ENCODE measurements at regions not wholly inside any gene's neighbourhood (a gene's known extent, or its start where the extent isn't known, plus 50 kb on each side); places are given as distances from the start of the nearest gene placed in this dataset.
A peak's percentile ranks its signal among the peaks of the same experiment; 100 is the strongest.

GRCh38 chr5:128015478-128015877, 68.1 kb upstream of the SLC12A2 start:
- no peaks in the 10 kb centered on the region for H3K27me3 ChIP-seq (replicated peaks)
- H3K27ac ChIP-seq: no peak overlapping the region
- TF ChIP-seq CTCF (IDR thresholded peaks at IDR 0.05; ENCODE audit: low read depth, low read length, missing control alignments): no peak
- H3K4me3 ChIP-seq (ENCODE audit: low read depth, low read length): no peak overlapping the region
- DNase-seq: no peak
- in situ Hi-C loops (cut with HindIII; ENCODE audit: low pct_ligation_motif_present, low sequenced_read_pairs): no loop called here
- H3K36me3 ChIP-seq (replicated peaks): no peaks in the 10 kb centered on the region

- in situ Hi-C loops (cut with HindIII; ENCODE audit: low pct_ligation_motif_present, low sequenced_read_pairs): no loop called here
- no peak overlapping the region for H3K27ac ChIP-seq
- H3K4me3 ChIP-seq (ENCODE audit: low read depth, low read length): no peak overlapping the region
- no peaks in the 10 kb centered on the region for H3K36me3 ChIP-seq (replicated peaks)
- peak; percentile 12 for DNase-seq
- no peaks in the 10 kb centered on the region for H3K27me3 ChIP-seq (replicated peaks)
- no peak for TF ChIP-seq CTCF (IDR thresholded peaks at IDR 0.05; ENCODE audit: low read depth, low read length, missing control alignments)
These were observed 67.6 kb upstream of the SLC12A2 start for GRCh38 chr5:128015978-128016377.

GRCh38 chr5:128019391-128019790, 64.2 kb upstream of the SLC12A2 start:
- TF ChIP-seq CTCF (IDR thresholded peaks at IDR 0.05; ENCODE audit: low read depth, low read length, missing control alignments): no peak

GRCh38 chr5:128020012-128020411, 63.6 kb upstream of the SLC12A2 start:
- no peak overlapping the region for H3K4me3 ChIP-seq (ENCODE audit: low read depth, low read length)
- TF ChIP-seq CTCF (IDR thresholded peaks at IDR 0.05; ENCODE audit: low read depth, low read length, missing control alignments): no peak
- no peaks in the 10 kb centered on the region for H3K27me3 ChIP-seq (replicated peaks)
- H3K36me3 ChIP-seq (replicated peaks): no peaks in the 10 kb centered on the region
- no peak overlapping the region for H3K27ac ChIP-seq
- DNase-seq: no peak
- in situ Hi-C loops (cut with HindIII; ENCODE audit: low pct_ligation_motif_present, low sequenced_read_pairs): no loop called here

More at GRCh38 chr5:128019391-128019790, 64.2 kb upstream of the SLC12A2 start:
- DNase-seq: no peak
- Histone ChIP-seq H3K27me3 (replicated peaks) (no peaks in the 10 kb centered on the region), H3K4me3 (ENCODE audit: low read depth, low read length) (no peak overlapping the region), H3K27ac (no peak overlapping the region), H3K36me3 (replicated peaks) (no peaks in the 10 kb centered on the region)
- in situ Hi-C loops (cut with HindIII; ENCODE audit: low pct_ligation_motif_present, low sequenced_read_pairs): no loop called here

GRCh38 chr5:128021411-128021810, 62.2 kb upstream of the SLC12A2 start:
- no peak for DNase-seq
- H3K36me3 ChIP-seq (replicated peaks): no peaks in the 10 kb centered on the region
- H3K27me3 ChIP-seq (replicated peaks): no peaks in the 10 kb centered on the region
- no peak overlapping the region for H3K4me3 ChIP-seq (ENCODE audit: low read depth, low read length)
- TF ChIP-seq CTCF (IDR thresholded peaks at IDR 0.05; ENCODE audit: low read depth, low read length, missing control alignments): no peak
- in situ Hi-C loops (cut with HindIII; ENCODE audit: low pct_ligation_motif_present, low sequenced_read_pairs): no loop called here
- no peak overlapping the region for H3K27ac ChIP-seq
